ENCODE measurements at regions not wholly inside any gene's neighbourhood (a gene's known extent, or its start where the extent isn't known, plus 50 kb on each side); places are given as distances from the start of the nearest gene placed in this dataset.

GRCh38 chr2:18411626-18412025, 148.8 kb downstream of the RDH14 start:
- no peaks in the 10 kb centered on the region for H3F3A ChIP-seq (ENCODE audit: insufficient read depth)
- no peak overlapping the region for H3K4me2 ChIP-seq (ENCODE audit: low read depth, low read length, poor library complexity, severe bottlenecking)
- H3K9ac ChIP-seq (ENCODE audit: low read length): no peak overlapping the region
- H3K36me3 ChIP-seq (ENCODE audit: low read length): no peaks in the 10 kb centered on the region
- no peak overlapping the region for H2AFZ ChIP-seq (ENCODE audit: low read depth, low read length, severe bottlenecking)
- no peak for TF ChIP-seq CTCF (IDR thresholded peaks at IDR 0.05; ENCODE audit: insufficient read depth, low read length, poor library complexity, severe bottlenecking)
- no peak for TF ChIP-seq EZH2phosphoT487 (conservative IDR thresholded peaks at IDR 0.05; ENCODE audit: low read length)
- H3K9me3 ChIP-seq (ENCODE audit: insufficient read depth, low read length): no peaks in the 10 kb centered on the region
- H3K79me2 ChIP-seq (ENCODE audit: insufficient read depth, low read length): no peaks in the 10 kb centered on the region
- H4K20me1 ChIP-seq (ENCODE audit: low read depth, low read length): no peaks in the 10 kb centered on the region
- H3K27ac ChIP-seq (ENCODE audit: low read depth, low read length): no peak overlapping the region
- no peaks in the 10 kb centered on the region for H3K27me3 ChIP-seq (ENCODE audit: low read length)
- H3K4me3 ChIP-seq (ENCODE audit: insufficient read depth, low read length, poor library complexity, severe bottlenecking): no peak overlapping the region
- no peaks in the 10 kb centered on the region for H3K9me2 ChIP-seq (replicated peaks; ENCODE audit: insufficient read depth, low read length)

GRCh38 chr2:18410543-18410942, 149.9 kb downstream of the RDH14 start:
- H3K4me2 ChIP-seq (ENCODE audit: low read depth, low read length, poor library complexity, severe bottlenecking): no peak overlapping the region
- TF ChIP-seq EZH2phosphoT487 (conservative IDR thresholded peaks at IDR 0.05; ENCODE audit: low read length) (no peak), CTCF (IDR thresholded peaks at IDR 0.05; ENCODE audit: insufficient read depth, low read length, poor library complexity, severe bottlenecking) (no peak)
- H4K20me1 ChIP-seq (ENCODE audit: low read depth, low read length): no peaks in the 10 kb centered on the region
- H3K9me3 ChIP-seq (ENCODE audit: insufficient read depth, low read length): no peaks in the 10 kb centered on the region
- H2AFZ ChIP-seq (ENCODE audit: low read depth, low read length, severe bottlenecking): no peak overlapping the region
- no peaks in the 10 kb centered on the region for H3K79me2 ChIP-seq (ENCODE audit: insufficient read depth, low read length)
- H3K9me2 ChIP-seq (replicated peaks; ENCODE audit: insufficient read depth, low read length): no peaks in the 10 kb centered on the region
- no peak overlapping the region for H3K4me3 ChIP-seq (ENCODE audit: insufficient read depth, low read length, poor library complexity, severe bottlenecking)
- H3K9ac ChIP-seq (ENCODE audit: low read length): no peak overlapping the region
- H3K27ac ChIP-seq (ENCODE audit: low read depth, low read length): no peak overlapping the region
- H3K36me3 ChIP-seq (ENCODE audit: low read length): no peaks in the 10 kb centered on the region
- no peaks in the 10 kb centered on the region for H3F3A ChIP-seq (ENCODE audit: insufficient read depth)
- H3K27me3 ChIP-seq (ENCODE audit: low read length): no peaks in the 10 kb centered on the region

- H3K79me2 ChIP-seq (ENCODE audit: insufficient read depth, low read length): no peaks in the 10 kb centered on the region
- no peak for TF ChIP-seq EZH2phosphoT487 (conservative IDR thresholded peaks at IDR 0.05; ENCODE audit: low read length)
- no peak for TF ChIP-seq CTCF (IDR thresholded peaks at IDR 0.05; ENCODE audit: insufficient read depth, low read length, poor library complexity, severe bottlenecking)
- H2AFZ ChIP-seq (ENCODE audit: low read depth, low read length, severe bottlenecking): no peak overlapping the region
- no peaks in the 10 kb centered on the region for H4K20me1 ChIP-seq (ENCODE audit: low read depth, low read length)
- no peak overlapping the region for H3K4me3 ChIP-seq (ENCODE audit: insufficient read depth, low read length, poor library complexity, severe bottlenecking)
- H3K4me2 ChIP-seq (ENCODE audit: low read depth, low read length, poor library complexity, severe bottlenecking): no peak overlapping the region
- H3K36me3 ChIP-seq (ENCODE audit: low read length): no peaks in the 10 kb centered on the region
- H3K27me3 ChIP-seq (ENCODE audit: low read length): no peaks in the 10 kb centered on the region
- no peak overlapping the region for H3K27ac ChIP-seq (ENCODE audit: low read depth, low read length)
- H3K9me3 ChIP-seq (ENCODE audit: insufficient read depth, low read length): no peaks in the 10 kb centered on the region
- no peaks in the 10 kb centered on the region for H3K9me2 ChIP-seq (replicated peaks; ENCODE audit: insufficient read depth, low read length)
- no peaks in the 10 kb centered on the region for H3F3A ChIP-seq (ENCODE audit: insufficient read depth)
- no peak overlapping the region for H3K9ac ChIP-seq (ENCODE audit: low read length)
Observed at GRCh38 chr2:18408638-18409037, 151.8 kb downstream of the RDH14 start.
